Inferior parietal cortex (tissue), 1 donor: ENCODE measurements at regions not wholly inside any gene's neighbourhood (a gene's known extent, or its start where the extent isn't known, plus 50 kb on each side); places are given as distances from the start of the nearest gene placed in this dataset.
"Not testable (repeated sequence)": the region's sequence is repeated elsewhere in the genome, so short reads cannot be mapped to it uniquely, and the experiment has no call there.

Experiments
- DNase-seq: peaks from one replicate; pipeline ENCODE4 v3.0.0-alpha.2; 2016; ENCODE audit errors: extremely low spot score

DNA sequence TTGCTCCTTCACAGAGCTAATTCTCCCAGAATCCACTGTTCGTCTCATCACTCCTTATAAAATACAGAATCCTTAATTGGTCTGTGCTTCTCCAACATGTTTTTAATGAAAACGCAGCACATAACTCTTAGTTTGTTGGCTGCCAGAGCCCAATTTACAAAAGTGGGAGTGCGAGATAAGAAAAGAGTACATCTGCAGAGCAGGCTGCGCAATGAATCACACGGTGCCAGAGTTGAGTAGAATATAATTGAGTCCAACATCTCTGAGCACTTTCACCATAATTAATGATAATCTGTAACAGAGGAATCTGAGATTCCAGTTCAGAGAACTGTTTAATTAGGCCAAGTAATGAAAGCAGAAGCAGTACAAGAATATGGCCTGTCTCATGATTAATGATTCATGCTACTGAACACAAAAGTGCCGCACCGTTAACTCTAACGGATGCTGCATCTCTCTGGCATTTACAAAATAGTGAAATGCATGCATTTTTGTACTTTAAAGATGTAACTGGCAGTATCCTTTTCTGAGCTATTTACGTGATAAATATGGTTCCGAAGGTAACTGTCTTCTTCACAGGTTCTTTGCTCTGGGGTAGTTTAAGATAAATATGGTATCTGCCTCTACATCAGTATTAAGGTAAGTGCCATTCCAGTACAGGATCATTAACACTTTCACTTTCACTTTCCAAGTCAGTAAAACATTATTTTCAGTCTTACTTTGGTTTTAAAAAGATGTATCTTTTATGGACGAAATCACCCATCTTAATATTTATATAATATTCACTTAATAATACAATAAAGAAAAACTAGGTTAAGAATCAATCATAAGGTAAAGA, 785.6 kb downstream of the NR4A2 start:
- DNase-seq, result peak; percentile 13

DNA sequence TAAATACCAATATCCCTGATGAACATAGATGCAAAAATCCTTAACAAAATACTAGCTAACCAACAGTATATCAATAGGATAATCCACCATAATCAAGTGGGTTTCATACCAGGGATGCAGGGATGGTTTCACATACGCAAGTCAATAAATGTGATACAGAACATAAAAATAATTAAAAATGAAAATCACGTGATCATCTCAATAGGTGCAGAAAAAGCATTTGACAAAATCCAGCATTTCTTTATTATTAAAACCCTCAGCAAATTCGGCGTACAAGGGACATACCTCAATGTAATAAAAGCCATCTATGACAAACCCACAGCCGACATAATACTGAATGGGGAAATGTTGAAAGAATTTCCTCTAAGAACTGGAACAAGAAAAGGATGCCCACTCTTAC, 793.5 kb downstream of the NR4A2 start:
- not testable (repeated sequence) for DNase-seq

DNA sequence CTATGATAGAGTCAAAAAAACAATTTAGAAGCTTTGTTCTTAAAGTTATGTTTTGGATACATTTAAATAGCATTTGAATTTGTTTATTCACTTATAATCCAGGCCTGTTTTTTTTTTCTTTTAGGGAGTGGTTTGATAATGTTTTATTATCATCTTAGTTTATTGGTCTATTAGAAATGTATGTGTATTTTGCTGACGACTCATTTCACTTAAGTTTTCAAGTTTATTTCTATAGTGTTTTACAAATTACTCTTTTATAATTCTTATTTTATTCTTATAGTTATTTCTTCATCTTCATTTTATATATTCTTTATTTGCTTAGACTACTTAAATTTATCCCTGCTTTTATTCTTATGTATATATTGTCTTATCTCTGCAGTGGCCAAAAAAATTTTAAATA, 804.5 kb downstream of the NR4A2 start:
- no peak for DNase-seq

DNA sequence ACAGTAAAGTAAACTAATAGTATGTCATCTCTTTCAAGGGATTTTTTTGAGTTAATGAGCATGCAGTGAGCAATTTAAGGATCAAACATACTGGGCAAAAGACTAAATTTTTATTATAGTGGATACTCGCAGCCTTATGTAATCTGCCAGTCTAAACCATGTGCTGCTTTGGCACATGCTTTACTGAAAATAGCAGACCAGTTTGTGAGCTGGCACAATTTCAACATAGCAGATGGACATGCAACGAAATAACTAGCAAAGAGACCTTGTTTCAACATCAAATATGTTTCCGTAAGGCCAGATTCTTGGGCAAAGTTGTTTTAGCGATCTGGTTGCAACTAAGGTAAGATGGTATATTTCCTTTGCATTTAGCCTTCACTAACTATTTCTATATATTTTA, 807.3 kb downstream of the NR4A2 start:
- no peak for DNase-seq

DNA sequence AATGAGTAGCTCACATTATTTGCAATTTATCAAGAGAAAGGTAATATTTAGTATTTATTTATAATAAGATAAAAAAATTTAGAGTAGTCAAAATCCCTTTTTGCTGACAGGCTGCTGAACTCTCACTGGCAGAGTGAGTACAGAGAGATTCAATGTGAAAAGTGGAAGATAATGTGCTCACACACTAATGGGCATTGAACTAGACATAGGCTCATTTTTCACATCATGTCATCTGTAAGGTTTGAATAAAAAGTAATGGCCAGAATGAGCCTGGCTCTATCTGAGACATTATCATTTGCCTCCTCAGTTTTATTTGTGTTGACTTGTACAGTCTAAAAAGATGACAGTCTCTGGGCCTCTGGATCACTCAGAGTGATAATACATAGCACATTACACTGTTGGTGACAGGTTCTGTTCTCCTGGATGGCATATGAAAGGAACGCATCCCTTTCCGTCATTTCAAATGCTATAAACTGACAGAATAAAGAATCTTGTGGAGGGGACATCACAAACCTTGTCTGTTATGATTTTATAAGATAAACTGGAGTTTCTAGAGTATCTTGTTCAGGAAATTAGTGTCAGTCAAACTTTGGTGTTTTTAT, 812.9 kb downstream of the NR4A2 start:
- no peak for DNase-seq

DNA sequence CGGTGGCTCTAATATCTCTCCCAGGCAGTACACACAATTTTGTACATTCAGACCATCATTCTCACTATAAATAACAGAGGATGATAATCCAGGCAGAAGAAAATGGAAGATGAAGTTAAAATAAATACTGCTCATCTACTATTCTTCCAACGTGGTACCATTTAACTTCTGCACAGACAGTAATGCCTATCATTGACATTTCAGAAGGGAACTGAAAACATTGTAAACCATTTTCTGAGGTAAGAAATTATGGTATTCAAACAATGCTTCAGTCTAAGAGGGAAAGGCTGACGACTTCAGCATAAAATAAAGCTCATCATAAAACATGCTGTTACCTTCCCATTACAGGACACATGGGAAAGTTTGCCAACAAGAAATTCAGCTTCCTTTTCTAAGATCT, 814.4 kb downstream of the NR4A2 start:
- no peak for DNase-seq

DNA sequence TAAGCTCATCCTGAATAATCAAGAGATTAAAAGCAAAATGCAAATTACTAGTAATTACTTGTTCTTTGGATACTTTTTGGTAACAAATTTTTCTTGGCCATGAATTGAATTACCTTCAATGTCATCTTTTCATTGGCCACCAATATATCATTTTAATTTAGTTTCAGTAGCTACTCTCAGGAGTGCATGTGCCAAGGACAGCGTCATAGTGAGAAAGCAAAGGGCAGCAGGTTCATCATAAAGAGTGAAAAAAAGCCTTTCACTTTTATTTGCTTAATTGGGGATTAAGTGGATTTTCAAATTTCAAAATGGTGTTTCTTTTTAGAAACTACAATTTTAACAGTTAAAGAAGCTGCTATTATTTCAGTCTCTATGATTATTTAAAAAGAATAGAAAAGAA, 815.2 kb downstream of the NR4A2 start:
- no peak for DNase-seq

DNA sequence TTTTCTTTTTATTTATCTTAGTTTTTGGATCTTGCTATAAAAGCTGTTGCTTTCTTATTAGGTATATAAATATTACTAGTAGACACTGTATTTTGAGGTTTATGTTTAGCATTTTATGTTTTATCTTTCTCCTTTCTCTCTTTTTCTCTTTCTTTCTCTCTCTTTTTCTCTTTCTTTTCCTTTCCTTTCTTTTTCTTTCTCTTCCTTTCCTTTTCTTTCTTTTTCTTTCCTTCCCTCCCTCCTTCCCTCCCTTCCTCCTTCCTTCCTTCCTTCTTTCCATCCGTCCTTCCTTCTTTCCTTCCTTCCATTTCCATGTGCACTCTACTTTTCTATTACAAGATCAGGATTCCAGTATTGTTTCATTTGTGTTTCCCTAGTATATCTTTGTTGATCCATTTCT, 814.8 kb downstream of the KCNJ3 start:
- no peak for DNase-seq

DNA sequence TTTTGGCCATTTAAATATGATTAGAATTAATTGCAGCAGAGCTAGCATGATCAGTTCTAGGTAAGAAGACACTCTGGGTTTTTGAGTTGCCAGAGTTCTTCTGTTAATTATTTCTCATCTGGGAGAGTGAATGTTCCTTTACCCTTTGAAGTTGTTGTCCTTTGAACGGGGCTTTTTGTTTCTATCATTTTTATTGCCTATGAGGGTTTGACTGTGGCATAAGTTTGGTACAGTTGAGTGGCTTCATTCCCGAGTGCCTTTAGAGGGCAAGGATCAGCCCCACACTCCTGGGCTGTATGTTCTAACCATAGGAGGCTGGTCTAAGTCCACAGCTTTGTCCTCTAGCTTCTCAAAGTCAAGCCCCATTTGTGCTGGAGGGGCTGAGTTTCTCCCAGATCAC, 804.3 kb downstream of the KCNJ3 start:
- no peak for DNase-seq

DNA sequence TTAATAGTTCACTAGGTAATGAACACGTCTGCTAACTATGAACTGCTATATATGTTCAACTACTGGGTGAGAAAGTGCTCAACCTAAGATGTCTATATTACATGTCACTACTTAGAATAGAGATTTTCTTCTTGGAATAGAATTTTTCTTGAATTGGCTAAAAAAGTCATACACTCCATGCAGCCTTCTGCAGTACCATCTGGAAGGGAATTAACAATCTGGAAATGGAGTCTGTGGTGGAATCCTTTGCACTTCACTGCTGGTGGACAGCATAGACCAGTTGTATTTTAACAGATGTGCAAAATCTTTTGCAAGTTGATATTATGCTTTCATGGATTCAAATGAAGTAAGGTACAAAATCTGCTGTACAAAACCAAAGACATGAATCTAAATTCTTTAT, 799.6 kb downstream of the KCNJ3 start:
- DNase-seq, result no peak

DNA sequence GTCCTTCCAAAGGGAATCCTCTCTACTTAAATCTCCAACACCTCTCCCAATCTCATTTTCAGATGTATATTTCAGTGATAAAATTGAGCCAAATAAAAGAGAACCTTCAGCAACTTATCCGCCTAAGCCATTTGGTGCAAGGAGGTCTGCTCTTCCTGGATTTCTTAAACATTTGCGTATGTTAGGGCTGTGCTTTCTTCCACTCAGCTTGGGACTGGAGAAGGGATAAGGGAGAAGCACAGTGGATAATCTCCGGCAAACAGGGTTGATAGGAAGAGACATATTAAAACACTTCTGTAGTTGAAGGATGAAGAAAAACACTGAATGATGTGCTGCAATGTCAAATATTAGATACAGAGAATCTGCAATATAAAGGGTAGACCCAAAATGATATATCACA, 796.2 kb downstream of the KCNJ3 start:
- no peak for DNase-seq

DNA sequence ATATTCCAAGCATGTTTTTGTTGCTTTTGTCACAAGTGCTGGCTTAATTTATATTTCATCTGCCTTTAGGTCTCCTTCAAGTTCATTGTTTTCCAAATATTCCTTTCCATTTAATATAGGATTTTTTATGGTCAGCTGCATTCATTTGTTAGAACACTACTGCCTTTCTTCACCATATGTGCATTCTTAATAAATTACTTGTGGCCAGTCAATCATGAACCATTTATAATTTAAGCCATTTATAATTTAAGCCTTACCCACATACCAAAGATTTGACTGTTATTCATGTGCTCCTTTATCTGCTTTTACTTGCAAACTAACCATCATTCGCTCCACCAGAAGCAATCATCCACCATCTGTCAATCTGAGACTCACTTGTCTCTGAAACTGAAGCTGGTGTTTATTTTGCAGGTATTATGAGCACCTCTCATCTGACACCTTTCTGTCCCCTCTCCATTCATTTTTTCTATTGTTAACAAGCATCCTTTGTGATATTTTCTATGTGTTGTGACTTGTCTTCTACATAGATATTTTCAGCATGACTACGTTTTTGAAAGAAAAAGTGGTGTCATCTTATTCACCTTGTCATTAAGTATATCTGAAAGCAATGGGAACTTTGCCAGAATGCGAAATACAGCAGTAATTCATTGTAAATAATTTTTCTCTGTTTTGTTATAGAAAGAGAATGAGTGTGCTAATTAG, 786.8 kb downstream of the KCNJ3 start:
- DNase-seq, result no peak

DNA sequence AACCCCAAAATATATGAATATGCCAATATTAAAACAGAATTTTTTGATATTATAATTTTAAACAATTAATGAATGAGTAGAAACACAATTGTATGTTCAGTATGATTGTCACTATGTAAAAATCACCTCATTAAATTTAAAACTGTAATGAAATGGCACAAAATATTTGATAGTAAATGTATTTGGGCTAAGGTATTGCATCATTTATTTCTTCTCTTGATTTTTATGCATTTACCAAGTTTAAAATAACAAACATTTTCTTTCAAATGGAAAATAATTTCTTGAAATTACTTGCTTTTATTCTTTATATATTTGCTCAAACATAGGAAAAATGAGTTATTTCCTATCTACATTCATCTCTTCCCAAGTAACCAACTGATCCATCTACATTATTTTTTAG, 782.6 kb downstream of the KCNJ3 start:
- no peak for DNase-seq

DNA sequence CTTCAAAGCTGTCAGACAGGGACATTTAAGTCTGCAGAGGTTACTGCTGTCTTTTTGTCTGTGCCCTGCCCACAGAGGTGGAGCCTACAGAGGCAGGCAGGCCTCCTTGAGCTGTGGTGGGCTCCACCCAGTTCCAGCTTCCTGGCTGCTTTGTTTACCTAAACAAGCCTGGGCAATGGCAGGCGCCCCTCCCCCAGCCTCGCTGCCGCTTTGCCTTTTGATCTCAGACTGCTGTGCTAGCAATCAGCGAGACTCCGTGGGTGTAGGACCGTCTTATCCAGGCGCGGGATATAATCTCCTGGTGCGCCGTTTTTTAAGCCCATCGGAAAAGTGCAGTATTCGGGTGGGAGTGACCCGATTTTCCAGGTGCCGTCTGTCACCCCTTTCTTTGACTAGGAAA, 773.5 kb downstream of the KCNJ3 start:
- DNase-seq, result not testable (repeated sequence)

DNA sequence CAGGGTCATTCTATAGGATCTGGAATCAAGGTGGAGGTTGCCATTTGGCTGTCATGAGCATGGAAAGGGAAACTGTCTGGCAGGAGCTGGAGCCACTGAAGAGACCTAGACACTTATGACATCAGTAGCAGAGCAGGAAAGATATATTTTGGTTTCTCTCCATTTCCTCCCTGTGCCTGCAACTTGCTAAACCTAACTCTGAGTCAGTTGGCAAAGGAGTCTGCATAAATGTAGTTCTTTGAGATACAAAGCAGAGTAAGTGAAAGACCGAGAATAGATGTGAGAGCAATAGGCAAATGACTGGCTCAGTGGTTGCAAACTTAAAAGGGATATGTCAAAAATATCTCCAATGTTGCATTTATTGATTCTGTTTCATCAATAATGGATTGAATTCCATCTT, 757.7 kb downstream of the KCNJ3 start:
- DNase-seq, result peak; percentile 17

DNA sequence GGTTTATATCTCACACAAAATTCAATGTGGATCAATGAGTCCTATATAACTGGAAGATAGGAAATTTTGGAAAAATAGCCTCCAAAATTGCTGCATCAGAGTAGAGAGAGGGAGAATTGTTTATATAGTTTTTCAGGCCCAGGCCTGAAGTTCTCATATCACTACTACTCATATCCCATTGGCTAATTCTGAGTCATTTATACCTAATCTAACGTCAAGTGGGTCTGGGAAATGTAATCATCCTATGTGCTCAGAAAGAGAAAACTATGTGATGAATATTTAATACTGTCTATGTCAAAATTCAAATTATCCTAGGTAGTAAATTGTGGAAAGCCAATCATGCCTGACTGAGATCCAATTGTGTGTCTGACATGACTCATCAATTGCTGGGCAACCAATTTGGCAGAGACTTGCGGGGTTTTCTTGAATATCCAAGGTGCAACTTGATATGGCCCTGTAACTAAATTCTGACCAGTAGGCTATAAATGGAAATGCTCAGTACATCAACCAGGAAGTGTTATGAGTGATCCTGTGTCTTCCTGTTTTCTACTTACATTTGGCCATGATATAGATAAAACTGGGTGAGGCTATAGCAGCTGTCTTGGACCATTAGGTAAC, 744.4 kb downstream of the KCNJ3 start:
- no peak for DNase-seq

DNA sequence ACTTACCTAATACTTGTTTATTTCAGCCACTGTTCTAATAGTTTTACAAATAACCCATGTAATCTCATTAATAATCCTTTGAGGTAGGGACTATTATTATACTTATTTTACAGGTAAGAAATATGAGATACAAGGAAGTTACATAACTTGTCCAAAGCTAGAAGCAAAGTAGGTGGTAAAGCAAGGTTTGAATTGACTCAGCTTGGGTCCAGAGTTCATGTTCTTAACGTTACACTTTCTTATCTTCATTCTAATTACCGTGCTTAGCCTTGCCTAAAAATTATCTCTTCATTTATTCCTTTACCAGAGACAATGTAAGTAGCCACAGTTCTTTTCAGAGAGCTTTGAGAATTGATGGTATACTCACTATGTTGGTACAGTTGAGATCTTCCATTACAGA, 743.6 kb downstream of the KCNJ3 start:
- no peak for DNase-seq

DNA sequence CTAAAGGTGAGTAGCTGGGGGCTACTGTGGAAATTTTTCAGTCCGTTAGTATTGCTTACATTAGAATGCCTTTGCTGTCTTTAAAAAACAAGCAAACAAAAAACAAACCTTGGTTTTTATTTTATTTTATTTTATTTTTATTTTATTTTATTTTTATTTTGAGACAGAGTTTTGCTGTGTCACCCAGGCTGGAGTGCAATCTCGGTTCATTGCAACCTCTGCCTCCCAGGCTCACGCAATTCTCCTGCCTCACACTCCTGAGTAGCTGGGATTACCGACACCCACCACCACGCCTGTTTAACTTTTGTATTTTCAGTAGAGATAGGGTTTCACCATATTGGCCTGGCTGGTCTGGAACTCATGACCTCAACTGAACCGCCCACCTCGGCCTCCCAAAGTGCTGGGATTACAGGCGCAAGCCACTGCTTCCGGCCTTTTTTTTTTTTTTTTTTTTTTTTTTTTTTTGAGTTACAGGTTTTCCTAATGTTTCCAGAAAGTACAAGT, 732.6 kb downstream of the KCNJ3 start:
- DNase-seq, result no peak

DNA sequence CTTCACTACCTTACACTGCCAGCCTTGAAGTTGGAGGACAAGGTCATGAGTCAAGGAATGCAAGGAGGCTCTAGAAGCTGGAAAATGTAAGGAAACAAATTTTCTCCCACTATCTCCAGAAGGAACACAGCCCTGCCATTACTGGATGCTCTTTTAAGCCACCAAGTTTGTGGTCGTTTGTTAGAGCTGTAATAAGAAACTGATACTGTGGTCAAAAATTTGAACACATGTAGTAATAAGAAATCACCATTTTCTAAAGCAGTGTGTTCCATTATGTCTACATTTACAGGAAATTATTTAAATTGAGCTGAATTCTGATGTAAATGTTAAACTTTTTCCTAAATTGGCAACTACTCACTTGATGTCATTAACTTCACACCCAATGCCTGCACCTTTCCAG, 729.0 kb downstream of the KCNJ3 start:
- DNase-seq, result no peak

DNA sequence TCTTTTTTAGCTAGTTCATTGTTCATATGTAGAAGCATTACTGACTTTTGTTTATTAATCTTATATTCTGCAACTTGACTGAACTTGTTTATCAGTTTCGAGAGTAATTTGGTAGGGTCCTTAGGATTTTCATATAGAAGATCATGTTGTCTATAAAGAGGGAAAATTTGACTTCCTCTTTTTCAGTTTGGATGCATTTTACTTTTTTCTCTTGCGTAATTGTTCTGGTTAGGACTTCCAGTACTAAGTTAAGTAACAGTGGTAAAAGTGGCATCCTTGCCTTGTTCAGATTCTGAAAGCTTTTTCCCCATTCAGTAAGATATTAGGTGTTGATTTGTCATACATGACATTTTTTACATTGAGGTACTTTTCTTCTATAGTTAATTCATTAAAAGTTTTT, 726.0 kb downstream of the KCNJ3 start:
- DNase-seq, result no peak

DNA sequence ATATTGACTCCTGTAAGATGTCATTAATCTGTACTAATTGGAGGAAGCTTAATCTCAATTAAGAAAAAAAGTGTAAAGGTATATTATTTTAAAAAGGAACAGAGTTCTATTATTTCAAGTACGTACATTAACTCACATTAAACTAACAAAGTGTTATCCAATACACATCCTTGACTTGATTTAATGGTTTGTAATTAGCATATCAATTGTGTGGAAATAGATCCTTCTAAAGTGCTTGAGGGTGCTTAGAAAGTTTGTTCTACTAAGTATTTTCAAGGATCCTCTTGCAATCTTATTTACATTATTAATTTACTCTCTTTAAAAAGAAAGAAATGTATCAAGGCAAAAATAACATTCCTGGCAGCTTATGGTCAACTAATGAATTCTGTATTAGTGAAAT, 720.3 kb downstream of the KCNJ3 start:
- no peak for DNase-seq

DNA sequence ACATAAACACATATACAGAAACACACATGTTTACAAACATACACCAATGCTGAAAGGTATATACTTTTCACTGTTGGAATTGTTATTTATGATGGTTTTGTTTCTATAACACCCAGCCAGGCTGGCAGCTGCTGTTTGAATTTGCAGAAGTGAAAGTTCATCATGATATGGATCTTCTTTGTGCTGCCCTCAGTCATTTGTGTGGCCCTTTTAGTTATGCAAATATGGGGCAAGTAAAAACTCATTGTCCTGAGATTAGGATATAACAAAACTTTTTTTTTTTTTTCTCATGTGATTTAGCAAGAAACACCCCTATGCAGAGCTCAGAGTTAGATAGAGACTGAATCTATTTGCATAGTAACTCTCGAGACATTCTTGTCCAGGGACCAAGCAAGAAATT, 714.1 kb downstream of the KCNJ3 start:
- DNase-seq, result no peak
